ENCODE measurements at regions not wholly inside any gene's neighbourhood (a gene's known extent, or its start where the extent isn't known, plus 50 kb on each side); places are given as distances from the start of the nearest gene placed in this dataset.

DNA sequence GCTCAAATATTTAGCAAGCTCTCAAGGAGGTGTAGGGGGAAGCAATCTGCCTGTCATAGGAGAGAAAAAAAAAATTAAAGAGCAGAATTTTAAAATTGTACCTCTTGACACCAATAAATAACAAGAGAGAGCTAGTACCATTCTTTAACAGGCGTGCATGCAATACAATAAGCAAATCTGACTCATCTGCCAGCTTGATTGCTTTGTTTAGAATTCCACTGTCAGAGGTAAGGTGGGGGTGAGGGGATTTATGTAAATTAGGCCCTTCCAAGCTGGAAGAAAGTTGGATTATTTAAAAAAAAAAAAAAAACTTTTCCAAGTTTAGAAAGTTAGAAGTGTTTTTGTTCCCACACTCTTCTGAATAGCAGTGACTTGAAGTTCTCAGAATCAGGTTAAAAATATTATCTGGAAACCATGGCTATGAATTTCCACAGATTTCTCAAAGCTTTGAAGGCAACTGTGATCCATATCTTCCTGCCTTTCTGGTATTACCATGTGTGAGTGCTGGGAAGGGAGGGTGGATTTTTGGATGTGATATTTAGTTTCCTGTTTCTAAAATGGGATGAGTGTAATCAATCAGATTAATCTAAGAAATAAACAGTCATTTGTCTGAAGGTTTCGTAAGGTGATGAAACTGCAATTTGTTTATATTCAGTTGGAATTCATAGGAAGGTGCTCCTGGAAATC is 477.5 kb downstream of the TLE4 start:
- TF ChIP-seq, protein P1, sequence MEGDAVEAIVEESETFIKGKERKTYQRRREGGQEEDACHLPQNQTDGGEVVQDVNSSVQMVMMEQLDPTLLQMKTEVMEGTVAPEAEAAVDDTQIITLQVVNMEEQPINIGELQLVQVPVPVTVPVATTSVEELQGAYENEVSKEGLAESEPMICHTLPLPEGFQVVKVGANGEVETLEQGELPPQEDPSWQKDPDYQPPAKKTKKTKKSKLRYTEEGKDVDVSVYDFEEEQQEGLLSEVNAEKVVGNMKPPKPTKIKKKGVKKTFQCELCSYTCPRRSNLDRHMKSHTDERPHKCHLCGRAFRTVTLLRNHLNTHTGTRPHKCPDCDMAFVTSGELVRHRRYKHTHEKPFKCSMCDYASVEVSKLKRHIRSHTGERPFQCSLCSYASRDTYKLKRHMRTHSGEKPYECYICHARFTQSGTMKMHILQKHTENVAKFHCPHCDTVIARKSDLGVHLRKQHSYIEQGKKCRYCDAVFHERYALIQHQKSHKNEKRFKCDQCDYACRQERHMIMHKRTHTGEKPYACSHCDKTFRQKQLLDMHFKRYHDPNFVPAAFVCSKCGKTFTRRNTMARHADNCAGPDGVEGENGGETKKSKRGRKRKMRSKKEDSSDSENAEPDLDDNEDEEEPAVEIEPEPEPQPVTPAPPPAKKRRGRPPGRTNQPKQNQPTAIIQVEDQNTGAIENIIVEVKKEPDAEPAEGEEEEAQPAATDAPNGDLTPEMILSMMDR (IDR thresholded peaks at IDR 0.05): no peak
- TF ChIP-seq EZH2phosphoT487 (IDR thresholded peaks at IDR 0.05) (no peak), EZH2 (IDR thresholded peaks at IDR 0.05) (no peak)

All from neural progenitor cell (in vitro differentiated cells).